Keratinocyte (primary cell): ENCODE measurements at regions not wholly inside any gene's neighbourhood (a gene's known extent, or its start where the extent isn't known, plus 50 kb on each side); places are given as distances from the start of the nearest gene placed in this dataset.

Experiments used
- DNase-seq: peaks from one replicate; pipeline ENCODE4 v3.0.0-alpha.2; 2011; ENCODE audit warnings: low read depth, missing footprints, low spot score
- FAIRE-seq: peaks from 2 replicates; lab custom pipeline; 2011; peaks lifted over from hg19 to GRCh38; lab: Jason Lieb, UNC
- H2AFZ ChIP-seq: 2 replicates; pipeline ENCODE4 v1.6.0; 2012; ENCODE audit warnings: low read length, control low read depth, inconsistent platforms; ENCODE audit not compliant: control insufficient read depth
- H3K27ac ChIP-seq: 2 replicates; pipeline ENCODE4 v1.5.1; 2011; ENCODE audit warnings: low read length; ENCODE audit not compliant: control insufficient read depth, insufficient read depth
- H3K27me3 ChIP-seq: 3 replicates; pipeline ENCODE4 v1.6.0; 2011; ENCODE audit warnings: low read length; ENCODE audit not compliant: control insufficient read depth, insufficient read depth; ENCODE audit errors: extremely low read depth
- H3K36me3 ChIP-seq, 2 experiments: 2 replicates in 1 of 2; 3 replicates in 1 of 2; pipeline ENCODE4 v1.5.1; 2011; ENCODE audit warnings: low read length in 2 of 2, mild to moderate bottlenecking in 1 of 2; ENCODE audit not compliant: control insufficient read depth in 2 of 2, insufficient read depth in 2 of 2; ENCODE audit errors: extremely low read depth in 1 of 2
- H3K4me1 ChIP-seq: 3 replicates; pipeline ENCODE4 v1.5.1; 2011; ENCODE audit warnings: low read length; ENCODE audit not compliant: control insufficient read depth, insufficient read depth; ENCODE audit errors: extremely low read depth
- H3K4me2 ChIP-seq: 3 replicates; pipeline ENCODE4 v1.6.0; 2011; ENCODE audit warnings: low read depth, low read length; ENCODE audit not compliant: control insufficient read depth, insufficient read depth; ENCODE audit errors: extremely low read depth
- H3K4me3 ChIP-seq, 3 experiments: fragments of 200-600 bp in 1 of 3; sonication (generic) in 1 of 3; 2 replicates in 2 of 3; 3 replicates in 1 of 3; pipeline ENCODE4 v1.5.1; 2011 to 2016; ENCODE audit warnings: low read length in 3 of 3, mild to moderate bottlenecking in 3 of 3, control low read depth in 2 of 3, inconsistent platforms in 1 of 3, low read depth in 1 of 3, mixed read lengths in 1 of 3, mixed run types in 1 of 3, moderate library complexity in 1 of 3; ENCODE audit not compliant: control insufficient read depth in 2 of 3, insufficient read depth in 2 of 3; ENCODE audit errors: extremely low read depth in 1 of 3
- H3K79me2 ChIP-seq: 2 replicates; pipeline ENCODE4 v1.6.0; 2012; ENCODE audit warnings: low read length; ENCODE audit not compliant: control insufficient read depth, insufficient read depth
- H3K9ac ChIP-seq: 3 replicates; pipeline ENCODE4 v1.6.0; 2011; ENCODE audit warnings: low read length; ENCODE audit not compliant: control insufficient read depth, insufficient read depth; ENCODE audit errors: extremely low read depth
- H3K9me1 ChIP-seq: 3 replicates; pipeline ENCODE4 v1.6.0; 2011; ENCODE audit warnings: low read length; ENCODE audit not compliant: control insufficient read depth, insufficient read depth; ENCODE audit errors: extremely low read depth
- H3K9me3 ChIP-seq: 2 replicates; pipeline ENCODE4 v1.5.1; 2012; ENCODE audit warnings: low read depth, low read length; ENCODE audit not compliant: control insufficient read depth
- H4K20me1 ChIP-seq: 3 replicates; pipeline ENCODE4 v1.6.0; 2011; ENCODE audit warnings: low read length; ENCODE audit not compliant: control insufficient read depth, insufficient read depth; ENCODE audit errors: extremely low read depth
- EZH2 ChIP-seq: IDR thresholded peaks from one replicate; pipeline ENCODE4 v1.6.1; 2012; ENCODE audit warnings: inconsistent platforms, mild to moderate bottlenecking, low read length, moderate library complexity
- dilution Hi-C: fragments of 300-500 bp; cut with MboI; formaldehyde crosslinking; loops from one replicate; pipeline ENCODE4 v1.7.0; 2020; ENCODE audit warnings: low sequenced_read_pairs; ENCODE audit not compliant: extremely low pct_ligation_motif_present
- TF ChIP-seq, protein P1 (sequence below), 3 experiments: IDR thresholded peaks in 1 of 3; conservative IDR thresholded peaks in 1 of 3; optimal IDR thresholded peaks in 1 of 3; 2 replicates in 2 of 3; 3 replicates in 1 of 3; pipeline versions ENCODE3 to v1.5.1; 2011; ENCODE audit warnings: low read length in 3 of 3, mild to moderate bottlenecking in 3 of 3, moderate library complexity in 2 of 3, control low read depth in 1 of 3, inconsistent platforms in 1 of 3; ENCODE audit not compliant: insufficient read depth in 2 of 3; ENCODE audit errors: extremely low read depth in 1 of 3

GRCh38 chr4:177562163-177562562 is 119.9 kb upstream of the AGA start:
- Histone ChIP-seq H2AFZ (no peak overlapping the region), H3K27ac (no peak overlapping the region), H3K36me3 (no peaks in the 10 kb centered on the region), H3K4me2 (no peak overlapping the region), H3K79me2 (no peaks in the 10 kb centered on the region), H4K20me1 (no peaks in the 10 kb centered on the region), H3K27me3 (no peaks in the 10 kb centered on the region), H3K4me1 (no peaks in the 10 kb centered on the region), H3K9ac (no peak overlapping the region), H3K4me3 (no peak overlapping the region), H3K9me1 (no peaks in the 10 kb centered on the region), H3K9me3 (no peaks in the 10 kb centered on the region)
- no peak for FAIRE-seq
- dilution Hi-C loops: no loop called here
- DNase-seq: no peak
- TF ChIP-seq, protein P1, sequence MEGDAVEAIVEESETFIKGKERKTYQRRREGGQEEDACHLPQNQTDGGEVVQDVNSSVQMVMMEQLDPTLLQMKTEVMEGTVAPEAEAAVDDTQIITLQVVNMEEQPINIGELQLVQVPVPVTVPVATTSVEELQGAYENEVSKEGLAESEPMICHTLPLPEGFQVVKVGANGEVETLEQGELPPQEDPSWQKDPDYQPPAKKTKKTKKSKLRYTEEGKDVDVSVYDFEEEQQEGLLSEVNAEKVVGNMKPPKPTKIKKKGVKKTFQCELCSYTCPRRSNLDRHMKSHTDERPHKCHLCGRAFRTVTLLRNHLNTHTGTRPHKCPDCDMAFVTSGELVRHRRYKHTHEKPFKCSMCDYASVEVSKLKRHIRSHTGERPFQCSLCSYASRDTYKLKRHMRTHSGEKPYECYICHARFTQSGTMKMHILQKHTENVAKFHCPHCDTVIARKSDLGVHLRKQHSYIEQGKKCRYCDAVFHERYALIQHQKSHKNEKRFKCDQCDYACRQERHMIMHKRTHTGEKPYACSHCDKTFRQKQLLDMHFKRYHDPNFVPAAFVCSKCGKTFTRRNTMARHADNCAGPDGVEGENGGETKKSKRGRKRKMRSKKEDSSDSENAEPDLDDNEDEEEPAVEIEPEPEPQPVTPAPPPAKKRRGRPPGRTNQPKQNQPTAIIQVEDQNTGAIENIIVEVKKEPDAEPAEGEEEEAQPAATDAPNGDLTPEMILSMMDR (optimal IDR thresholded peaks at IDR 0.05 in 1 of 3, IDR thresholded peaks at IDR 0.05 in 1 of 3, conservative IDR thresholded peaks at IDR 0.05 in 1 of 3; ENCODE audit: extremely low read depth in 1 of 3, insufficient read depth in 2 of 3, low read length in 3 of 3): no peak

DNA sequence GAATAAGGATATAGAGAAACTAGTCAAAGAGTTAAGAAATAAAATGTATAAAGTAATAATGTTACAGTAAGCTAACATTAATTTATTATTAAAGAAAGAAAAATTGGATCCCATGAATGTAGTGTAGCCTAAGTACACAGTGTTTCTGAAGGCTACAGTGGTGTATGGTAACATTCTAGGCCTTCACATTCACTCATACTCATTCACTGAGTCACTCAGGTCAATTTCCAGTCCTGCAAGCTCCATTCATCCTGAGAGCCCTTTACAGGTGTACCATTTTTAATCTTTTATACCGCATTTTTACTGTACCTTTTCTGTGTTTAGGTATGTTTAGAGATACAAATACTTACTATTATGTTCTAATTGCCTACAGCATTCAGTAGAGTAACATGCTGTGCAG is 120.6 kb upstream of the AGA start:
- Histone ChIP-seq H3K9me3 (no peaks in the 10 kb centered on the region), H3K27me3 (no peaks in the 10 kb centered on the region), H3K9me1 (no peaks in the 10 kb centered on the region), H2AFZ (no peak overlapping the region), H4K20me1 (no peaks in the 10 kb centered on the region), H3K36me3 (no peaks in the 10 kb centered on the region), H3K79me2 (no peaks in the 10 kb centered on the region), H3K4me2 (no peak overlapping the region), H3K9ac (no peak overlapping the region), H3K27ac (no peak overlapping the region), H3K4me1 (no peaks in the 10 kb centered on the region), H3K4me3 (no peak overlapping the region)
- FAIRE-seq: no peak
- DNase-seq: no peak
- no peak for TF ChIP-seq EZH2
- TF ChIP-seq, protein P1 (optimal IDR thresholded peaks at IDR 0.05 in 1 of 3, IDR thresholded peaks at IDR 0.05 in 1 of 3, conservative IDR thresholded peaks at IDR 0.05 in 1 of 3; ENCODE audit: extremely low read depth in 1 of 3, insufficient read depth in 2 of 3, low read length in 3 of 3): no peak
- dilution Hi-C loops: no loop called here
